RWPE1 (cell line): ENCODE measurements at regions not wholly inside any gene's neighbourhood (a gene's known extent, or its start where the extent isn't known, plus 50 kb on each side); places are given as distances from the start of the nearest gene placed in this dataset.

Source experiments
- CTCF ChIA-PET: fragments of 350-600 bp; sonication (Branson Sonifier 250); formaldehyde crosslinking; extraction: SDS; loops from one replicate; lab custom pipeline; 2021; lab: Yijun Ruan, JAX
- POLR2A ChIA-PET: fragments of 400-600 bp; formaldehyde crosslinking; extraction: SDS; loops from one replicate; lab custom pipeline; 2020; ENCODE audit warnings: antibody characterized with exemption; ENCODE audit not compliant: low non-redundant PET; lab: Yijun Ruan, JAX
- DNase-seq: peaks from one replicate; pipeline ENCODE4 v3.0.0; 2012; ENCODE audit warnings: low spot score
- H3K27ac ChIP-seq: fragments of 450-650 bp; 2 replicates; pipeline ENCODE4 v1.5.1; 2017
- TF ChIP-seq, protein P1 (sequence below): fragments of 450-650 bp; conservative IDR thresholded peaks from 2 replicates; pipeline ENCODE4 v1.5.1; 2017; ENCODE audit warnings: low read depth, mild to moderate bottlenecking

DNA sequence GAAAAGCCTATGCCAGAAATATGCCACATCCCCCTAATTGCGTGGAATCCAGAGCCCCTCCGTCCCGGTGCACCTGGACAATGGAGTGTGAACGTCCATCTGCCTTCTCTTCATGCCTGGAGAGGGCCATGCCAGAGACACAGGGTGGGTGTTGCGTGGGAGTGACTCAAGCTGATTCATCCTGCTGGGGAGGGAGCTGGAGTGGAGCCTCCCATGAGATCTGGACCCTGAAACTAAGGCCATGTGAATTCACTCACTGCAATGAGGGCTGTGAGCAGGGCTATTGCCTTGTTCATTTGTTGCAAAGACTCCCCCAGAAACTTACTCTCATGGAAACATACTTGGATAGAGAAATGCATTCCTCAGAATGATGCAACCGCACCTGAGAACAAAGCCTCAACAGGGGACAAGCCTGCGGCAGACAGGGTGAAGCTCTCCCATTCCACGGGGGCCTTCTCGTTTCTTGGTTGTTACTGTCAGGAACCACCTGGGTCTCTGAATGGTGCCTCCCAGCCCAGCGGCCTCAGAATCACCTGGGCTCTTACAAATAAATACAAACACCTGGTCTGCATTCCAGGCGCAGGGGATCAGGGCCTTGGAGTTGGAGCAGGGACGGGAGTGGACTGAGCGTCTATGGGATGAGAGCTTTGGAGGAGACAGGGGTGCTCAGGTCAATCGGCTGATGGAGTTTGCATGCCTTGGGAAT is 1031.2 kb downstream of the BRD1 start:
- ChIA-PET CTCF (no interaction called here), POLR2A (no interaction called here)
- TF ChIP-seq, protein P1, sequence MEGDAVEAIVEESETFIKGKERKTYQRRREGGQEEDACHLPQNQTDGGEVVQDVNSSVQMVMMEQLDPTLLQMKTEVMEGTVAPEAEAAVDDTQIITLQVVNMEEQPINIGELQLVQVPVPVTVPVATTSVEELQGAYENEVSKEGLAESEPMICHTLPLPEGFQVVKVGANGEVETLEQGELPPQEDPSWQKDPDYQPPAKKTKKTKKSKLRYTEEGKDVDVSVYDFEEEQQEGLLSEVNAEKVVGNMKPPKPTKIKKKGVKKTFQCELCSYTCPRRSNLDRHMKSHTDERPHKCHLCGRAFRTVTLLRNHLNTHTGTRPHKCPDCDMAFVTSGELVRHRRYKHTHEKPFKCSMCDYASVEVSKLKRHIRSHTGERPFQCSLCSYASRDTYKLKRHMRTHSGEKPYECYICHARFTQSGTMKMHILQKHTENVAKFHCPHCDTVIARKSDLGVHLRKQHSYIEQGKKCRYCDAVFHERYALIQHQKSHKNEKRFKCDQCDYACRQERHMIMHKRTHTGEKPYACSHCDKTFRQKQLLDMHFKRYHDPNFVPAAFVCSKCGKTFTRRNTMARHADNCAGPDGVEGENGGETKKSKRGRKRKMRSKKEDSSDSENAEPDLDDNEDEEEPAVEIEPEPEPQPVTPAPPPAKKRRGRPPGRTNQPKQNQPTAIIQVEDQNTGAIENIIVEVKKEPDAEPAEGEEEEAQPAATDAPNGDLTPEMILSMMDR = no peak
- DNase-seq = no peak
- H3K27ac ChIP-seq = no peak overlapping the region

GRCh38 chr22:48795664-48796063 is 1032.0 kb downstream of the BRD1 start:
- no peak overlapping the region for H3K27ac ChIP-seq
- TF ChIP-seq, protein P1 = no peak
- ChIA-PET CTCF (no interaction called here), POLR2A (no interaction called here)
- no peak for DNase-seq

- TF ChIP-seq, protein P1 = no peak
- POLR2A ChIA-PET = no interaction called here
Measured at GRCh38 chr22:48794906-48795305, 1032.8 kb downstream of the BRD1 start.

DNA sequence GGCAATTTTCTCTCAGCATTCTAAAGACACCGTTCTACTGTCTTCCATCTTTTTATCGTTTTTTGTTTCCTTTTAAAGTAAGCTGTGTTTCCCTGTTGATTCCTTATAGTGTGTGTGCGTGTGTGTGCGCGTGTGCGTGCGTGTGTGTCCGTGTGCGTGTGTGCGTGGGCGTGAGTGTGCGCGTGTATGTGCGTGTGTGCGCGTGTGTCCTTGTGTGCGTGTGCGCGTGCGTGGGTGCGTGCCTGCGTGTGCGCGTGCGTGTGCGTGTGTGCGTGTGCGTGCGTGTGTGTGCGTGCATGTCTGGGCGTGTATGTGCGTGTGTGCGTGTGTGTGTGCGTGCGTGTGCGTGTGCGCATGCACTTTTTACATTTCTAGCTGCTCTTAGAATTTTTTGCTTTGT is 1033.7 kb downstream of the BRD1 start:
- no peak for DNase-seq
- ChIA-PET POLR2A (no interaction called here), CTCF (no interaction called here)
- TF ChIP-seq, protein P1 = no peak
- H3K27ac ChIP-seq = no peak overlapping the region

More at GRCh38 chr22:48794906-48795305, 1032.8 kb downstream of the BRD1 start:
- H3K27ac ChIP-seq = no peak overlapping the region
- CTCF ChIA-PET = no interaction called here
- DNase-seq = no peak

DNA sequence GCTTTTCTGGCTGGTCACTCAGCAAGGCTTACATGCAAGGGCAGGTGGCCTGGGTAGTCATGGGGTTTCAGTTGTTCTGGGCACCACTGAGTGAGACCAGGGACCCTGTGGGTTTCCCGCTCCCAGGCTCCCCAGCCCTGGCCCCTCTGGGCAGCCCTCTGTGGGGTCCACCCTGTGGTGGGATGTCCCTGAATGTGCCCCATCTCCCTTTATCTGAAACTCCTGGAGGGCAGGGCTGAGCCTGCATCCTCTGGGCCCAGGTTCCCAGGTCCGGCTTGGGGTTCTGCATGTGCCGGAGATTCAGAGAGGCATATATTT is 1041.0 kb downstream of the BRD1 start:
- no peak for DNase-seq
- H3K27ac ChIP-seq = no peak overlapping the region
- TF ChIP-seq, protein P1 = no peak
- POLR2A ChIA-PET = no interaction called here
- CTCF ChIA-PET = no interaction called here

DNA sequence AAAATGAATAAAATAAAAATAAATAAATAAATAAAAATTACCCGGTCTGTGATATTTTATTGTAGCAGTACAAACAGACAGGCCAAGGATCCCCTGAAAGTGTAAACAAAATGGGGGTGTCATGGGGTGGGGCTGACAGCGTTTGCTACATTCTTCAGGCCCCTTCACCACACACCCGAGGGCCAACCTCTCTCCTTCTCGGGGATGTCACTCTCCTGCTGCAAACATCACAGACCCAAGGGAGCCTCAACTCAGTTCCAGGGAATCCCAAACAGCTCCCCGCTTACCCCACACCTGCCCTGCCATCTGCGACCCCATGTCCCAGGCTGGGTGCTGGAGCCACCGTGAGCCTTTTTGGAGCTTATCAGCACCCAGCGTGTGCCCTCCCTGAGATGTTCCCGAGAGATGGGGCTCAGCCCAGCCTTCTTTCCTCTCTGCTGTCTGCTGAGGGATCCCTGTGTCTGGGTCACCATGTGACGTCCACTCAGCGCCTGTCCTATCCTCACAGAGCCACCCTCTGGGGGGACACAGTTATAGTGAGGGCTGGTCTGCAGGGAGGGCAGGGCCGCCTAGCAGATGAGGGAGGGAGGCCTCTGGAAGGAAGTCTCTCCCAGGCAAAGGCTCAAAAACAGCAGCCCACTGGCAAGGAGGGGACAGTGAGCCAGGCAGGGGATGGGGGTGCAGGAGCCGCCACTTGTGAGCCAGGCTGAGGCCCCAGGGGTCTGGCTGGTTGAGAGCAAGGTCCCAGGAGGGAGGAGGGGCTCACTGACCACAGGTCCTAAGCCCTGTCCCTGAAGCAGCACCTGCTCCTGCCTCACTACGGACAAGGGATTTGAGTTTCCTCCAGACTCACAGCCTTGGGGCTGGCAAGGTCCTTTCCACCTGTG is 1041.6 kb downstream of the BRD1 start:
- ChIA-PET CTCF (no interaction called here), POLR2A (no interaction called here)
- DNase-seq = no peak
- H3K27ac ChIP-seq = no peak overlapping the region
- TF ChIP-seq, protein P1 = no peak
